ENCODE measurements at regions not wholly inside any gene's neighbourhood (a gene's known extent, or its start where the extent isn't known, plus 50 kb on each side); places are given as distances from the start of the nearest gene placed in this dataset.

- FAIRE-seq: no peak
Measured at GRCh38 chr1:56019472-56019871, 559.9 kb downstream of the PLPP3 start.

GRCh38 chr1:56017336-56017735 lies 562.0 kb downstream of the PLPP3 start:
- FAIRE-seq: no peak

GRCh38 chr1:56003846-56004245 lies 575.5 kb downstream of the PLPP3 start:
- FAIRE-seq: no peak

- no peak for FAIRE-seq
Measured at GRCh38 chr1:56002231-56002630, 577.1 kb downstream of the PLPP3 start.

- no peak for FAIRE-seq
Measured at GRCh38 chr1:56000424-56000823, 578.9 kb downstream of the PLPP3 start.

GRCh38 chr1:55997536-55997935 lies 581.8 kb downstream of the PLPP3 start:
- FAIRE-seq: no peak

GRCh38 chr1:55993646-55994318 lies 585.6 kb downstream of the PLPP3 start:
- no peak for FAIRE-seq

GRCh38 chr1:55990007-55990406 lies 589.4 kb downstream of the PLPP3 start:
- FAIRE-seq: no peak

- no peak for FAIRE-seq
Measured at GRCh38 chr1:55988963-55989452, 590.4 kb downstream of the PLPP3 start.

- FAIRE-seq: no peak
Measured at GRCh38 chr1:55987491-55988249, 591.7 kb downstream of the PLPP3 start.

- no peak for FAIRE-seq
Measured at GRCh38 chr1:55986003-55986402, 593.4 kb downstream of the PLPP3 start.

GRCh38 chr1:55981010-55981650 lies 598.2 kb downstream of the PLPP3 start:
- FAIRE-seq: no peak

GRCh38 chr1:55980582-55980981 lies 598.8 kb downstream of the PLPP3 start:
- no peak for FAIRE-seq

GRCh38 chr1:55974714-55975441 lies 604.5 kb downstream of the PLPP3 start:
- FAIRE-seq: no peak

- FAIRE-seq: no peak
Measured at GRCh38 chr1:55970526-55971110, 608.7 kb downstream of the PLPP3 start.

- no peak for FAIRE-seq
Measured at GRCh38 chr1:55969322-55969721, 610.0 kb downstream of the PLPP3 start.

- no peak for FAIRE-seq
Measured at GRCh38 chr1:55968661-55969060, 610.7 kb downstream of the PLPP3 start.

GRCh38 chr1:55965981-55966461 lies 613.3 kb downstream of the PLPP3 start:
- FAIRE-seq: no peak

- FAIRE-seq: no peak
Measured at GRCh38 chr1:55962472-55962871, 616.9 kb downstream of the PLPP3 start.

GRCh38 chr1:55959136-55959548 lies 620.2 kb downstream of the PLPP3 start:
- FAIRE-seq: no peak

GRCh38 chr1:55958498-55958897 lies 620.9 kb downstream of the PLPP3 start:
- no peak for FAIRE-seq

GRCh38 chr1:55957276-55957675 lies 622.1 kb downstream of the PLPP3 start:
- no peak for FAIRE-seq
